ENCODE measurements at regions not wholly inside any gene's neighbourhood (a gene's known extent, or its start where the extent isn't known, plus 50 kb on each side); places are given as distances from the start of the nearest gene placed in this dataset.

GRCh38 chr10:44703241-44704155 lies 207.6 kb upstream of the TMEM72 start:
- Histone ChIP-seq H3K4me1 (ENCODE audit: insufficient read depth) (no peaks in the 10 kb centered on the region), H3K9me2 (replicated peaks; ENCODE audit: insufficient read depth) (no peaks in the 10 kb centered on the region), H3K4me3 (no peak overlapping the region), H4K20me1 (ENCODE audit: insufficient read depth, poor library complexity, severe bottlenecking) (no peaks in the 10 kb centered on the region), H3K36me3 (replicated peaks; ENCODE audit: insufficient read depth, low read depth) (no peaks in the 10 kb centered on the region), H3K4me2 (no peak overlapping the region), H3K9me3 (ENCODE audit: low read depth) (no peaks in the 10 kb centered on the region), H3K27me3 (no peaks in the 10 kb centered on the region), H3K79me2 (no peaks in the 10 kb centered on the region), H2AFZ (no peak overlapping the region), H3K27ac (no peak overlapping the region)
- 90% methylated on average over 6 of the region's 6 CpGs for WGBS (ENCODE audit: low lambda C conversion rate, missing lambda C conversion rate)
- DNase-seq (ENCODE audit: low spot score), result no peak
- no peak for TF ChIP-seq CTCF (IDR thresholded peaks at IDR 0.05; ENCODE audit: poor library complexity)
- TF ChIP-seq EZH2 (IDR thresholded peaks at IDR 0.05; ENCODE audit: borderline replicate concordance), result no peak
- TF ChIP-seq EZH2phosphoT487 (IDR thresholded peaks at IDR 0.05; ENCODE audit: low read depth, severe bottlenecking, unreplicated experiment), result no peak

DNA sequence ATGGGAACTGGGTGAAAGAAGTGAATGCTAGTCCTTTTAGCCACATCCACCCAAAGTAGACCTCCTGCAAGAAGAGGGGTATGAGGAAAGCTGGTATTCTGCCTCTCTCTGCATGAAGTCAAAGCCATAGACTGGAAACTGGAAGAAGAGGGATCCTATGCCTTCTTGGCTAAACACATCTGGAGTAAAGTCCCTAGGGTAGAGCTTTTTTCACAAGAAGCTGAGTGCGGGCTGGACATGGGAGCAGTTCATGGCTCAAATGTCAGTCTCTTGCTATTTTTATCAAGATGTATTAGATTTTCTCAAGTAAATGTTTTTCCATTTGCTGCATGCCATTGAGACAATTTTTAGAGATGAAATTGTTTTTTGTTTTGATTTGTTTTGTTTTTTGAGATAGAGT lies 206.5 kb upstream of the TMEM72 start:
- WGBS (ENCODE audit: low lambda C conversion rate, missing lambda C conversion rate), result 91% methylated on average over 1 of the region's 1 CpG
- no peak for TF ChIP-seq EZH2phosphoT487 (IDR thresholded peaks at IDR 0.05; ENCODE audit: low read depth, severe bottlenecking, unreplicated experiment)
- no peak for TF ChIP-seq CTCF (IDR thresholded peaks at IDR 0.05; ENCODE audit: poor library complexity)
- TF ChIP-seq EZH2 (IDR thresholded peaks at IDR 0.05; ENCODE audit: borderline replicate concordance), result no peak
- H3K36me3 ChIP-seq (replicated peaks; ENCODE audit: insufficient read depth, low read depth), result no peaks in the 10 kb centered on the region
- no peak for DNase-seq (ENCODE audit: low spot score)
- H3K27ac ChIP-seq, result no peak overlapping the region
- no peaks in the 10 kb centered on the region for H3K9me2 ChIP-seq (replicated peaks; ENCODE audit: insufficient read depth)
- no peaks in the 10 kb centered on the region for H4K20me1 ChIP-seq (ENCODE audit: insufficient read depth, poor library complexity, severe bottlenecking)
- no peaks in the 10 kb centered on the region for H3K79me2 ChIP-seq
- H3K4me3 ChIP-seq, result no peak overlapping the region
- no peak overlapping the region for H3K4me2 ChIP-seq
- no peaks in the 10 kb centered on the region for H3K27me3 ChIP-seq
- H2AFZ ChIP-seq, result no peak overlapping the region
- no peaks in the 10 kb centered on the region for H3K9me3 ChIP-seq (ENCODE audit: low read depth)
- no peaks in the 10 kb centered on the region for H3K4me1 ChIP-seq (ENCODE audit: insufficient read depth)

- Histone ChIP-seq H3K4me2 (no peak overlapping the region), H3K27me3 (no peaks in the 10 kb centered on the region), H3K27ac (no peak overlapping the region)
Observed at GRCh38 chr10:44706745-44707144, 204.4 kb upstream of the TMEM72 start.

More at GRCh38 chr10:44706745-44707144, 204.4 kb upstream of the TMEM72 start:
- Histone ChIP-seq H3K9me2 (replicated peaks; ENCODE audit: insufficient read depth) (no peaks in the 10 kb centered on the region), H2AFZ (no peak overlapping the region), H3K9me3 (ENCODE audit: low read depth) (no peaks in the 10 kb centered on the region), H3K79me2 (no peaks in the 10 kb centered on the region), H3K36me3 (replicated peaks; ENCODE audit: insufficient read depth, low read depth) (no peaks in the 10 kb centered on the region), H3K4me3 (no peak overlapping the region), H4K20me1 (ENCODE audit: insufficient read depth, poor library complexity, severe bottlenecking) (no peaks in the 10 kb centered on the region), H3K4me1 (ENCODE audit: insufficient read depth) (no peaks in the 10 kb centered on the region)
- no peak for TF ChIP-seq EZH2 (IDR thresholded peaks at IDR 0.05; ENCODE audit: borderline replicate concordance)
- TF ChIP-seq CTCF (IDR thresholded peaks at IDR 0.05; ENCODE audit: poor library complexity), result no peak
- no peak for TF ChIP-seq EZH2phosphoT487 (IDR thresholded peaks at IDR 0.05; ENCODE audit: low read depth, severe bottlenecking, unreplicated experiment)
- DNase-seq (ENCODE audit: low spot score), result no peak

All from hepatocyte (in vitro differentiated cells).